ENCODE measurements at regions not wholly inside any gene's neighbourhood (a gene's known extent, or its start where the extent isn't known, plus 50 kb on each side); places are given as distances from the start of the nearest gene placed in this dataset.

GRCh38 chr5:109946610-109947009 lies 256.9 kb downstream of the MAN2A1 start:
- H3K27me3 ChIP-seq (ENCODE audit: control insufficient read depth, insufficient read depth, low read length), result peaks cover 2% of the 10 kb centered on the region
- H3K4me3 ChIP-seq (ENCODE audit: insufficient read depth, low read depth, low read length), result no peak overlapping the region
- no peak overlapping the region for H4K91ac ChIP-seq (ENCODE audit: insufficient read depth, low read depth, low read length)
- H3K4ac ChIP-seq (ENCODE audit: low read depth, low read length), result no peak overlapping the region
- H2BK15ac ChIP-seq (ENCODE audit: low read depth, low read length), result no peak overlapping the region
- no peak overlapping the region for H3K23ac ChIP-seq (ENCODE audit: low read depth, low read length)
- no peaks in the 10 kb centered on the region for H3K9me1 ChIP-seq (ENCODE audit: insufficient read depth, low read length)
- H4K8ac ChIP-seq (ENCODE audit: low read depth in 2 of 2, low read length in 2 of 2), result no peak overlapping the region
- BruUV-seq (replicated peaks), result no TSS peak
- no peaks in the 10 kb centered on the region for H4K20me1 ChIP-seq (ENCODE audit: insufficient read depth, low read length)
- H3K56ac ChIP-seq (ENCODE audit: extremely low read depth, insufficient read depth, low read length), result no peak overlapping the region
- H2BK120ac ChIP-seq (ENCODE audit: low read depth, low read length), result no peak overlapping the region
- no peak overlapping the region for H2AFZ ChIP-seq (replicated peaks; ENCODE audit: low read length, poor library complexity)
- TF ChIP-seq CHD1 (IDR thresholded peaks at IDR 0.05; ENCODE audit: low read depth, low read length) (no peak), BHLHE40 (IDR thresholded peaks at IDR 0.05; ENCODE audit: low read depth, low read length) (no peak), SMC3 (IDR thresholded peaks at IDR 0.05; ENCODE audit: low read depth, low read length) (no peak), USF2 (IDR thresholded peaks at IDR 0.05; ENCODE audit: low read depth, low read length) (no peak), RCOR1 (IDR thresholded peaks at IDR 0.05; ENCODE audit: insufficient replicate concordance, low read length) (no peak), MAFK (IDR thresholded peaks at IDR 0.05; ENCODE audit: low read depth, low read length) (no peak), CTCF (conservative IDR thresholded peaks at IDR 0.05; ENCODE audit: low read depth, low read length) (no peak), CEBPB (IDR thresholded peaks at IDR 0.05; ENCODE audit: low read depth, low read length) (no peak), POLR2A (IDR thresholded peaks at IDR 0.05; ENCODE audit: low read depth, low read length) (no peak), FOS (IDR thresholded peaks at IDR 0.05; ENCODE audit: low read depth, low read length) (no peak), MAZ (IDR thresholded peaks at IDR 0.05; ENCODE audit: borderline replicate concordance, low read depth, low read length) (no peak), RAD21 (IDR thresholded peaks at IDR 0.05; ENCODE audit: low read length) (no peak), MXI1 (IDR thresholded peaks at IDR 0.05; ENCODE audit: borderline replicate concordance, low read depth, low read length) (no peak), ELK1 (IDR thresholded peaks at IDR 0.05; ENCODE audit: borderline replicate concordance, low read depth, low read length) (no peak), NFE2L2 (IDR thresholded peaks at IDR 0.05; ENCODE audit: low read depth, low read length) (no peak), RFX5 (IDR thresholded peaks at IDR 0.05; ENCODE audit: low read depth, low read length) (no peak)
- H3K79me1 ChIP-seq (ENCODE audit: low read depth in 1 of 2, low read length in 2 of 2), result no peaks in the 10 kb centered on the region
- no peak overlapping the region for H2AK9ac ChIP-seq (replicated peaks; ENCODE audit: low read depth, low read length, poor library complexity)
- dilution Hi-C loops (cut with HindIII; ENCODE audit: low sequenced_read_pairs, unreplicated experiment), result no loop called here
- H3K18ac ChIP-seq (ENCODE audit: low read depth, low read length), result no peak overlapping the region
- H2BK5ac ChIP-seq (ENCODE audit: low read depth, low read length, poor library complexity, severe bottlenecking), result no peak overlapping the region
- H3K4me2 ChIP-seq (ENCODE audit: low read depth, low read length), result no peak overlapping the region
- no peaks in the 10 kb centered on the region for H3K36me3 ChIP-seq (ENCODE audit: control insufficient read depth, insufficient read depth, low read length)
- H2BK20ac ChIP-seq (ENCODE audit: low read depth, low read length), result no peak overlapping the region
- no peak overlapping the region for H3K14ac ChIP-seq (replicated peaks; ENCODE audit: low read depth, low read length)
- no peaks in the 10 kb centered on the region for H3K4me1 ChIP-seq (ENCODE audit: control insufficient read depth, insufficient read depth, low read length)
- POLR2A ChIA-PET (ENCODE audit: unreplicated experiment), result no interaction called here
- intact Hi-C loops (cut with micrococcal nuclease), result no loop called here
- in situ Hi-C loops (cut with MboI; ENCODE audit: low sequenced_read_pairs), result no loop called here
- no peak overlapping the region for H3K27ac ChIP-seq (ENCODE audit: insufficient read depth, low read length)
- H2AK5ac ChIP-seq (ENCODE audit: low read depth, low read length), result no peak overlapping the region
- DNase-seq (no peak), ATAC-seq (ENCODE audit: low read depth) (no peak)
- no peak overlapping the region for H4K5ac ChIP-seq (ENCODE audit: low read depth, low read length)
- CTCF ChIA-PET, result no interaction called here
- H3K9ac ChIP-seq (ENCODE audit: low read depth, low read length), result no peak overlapping the region
- H3K9me3 ChIP-seq (ENCODE audit: control insufficient read depth, insufficient read depth, low read length), result no peaks in the 10 kb centered on the region
- 67% methylated on average over 3 of the region's 4 CpGs; no CpG with 5 or more reads in 1 of the 2 experiments for WGBS, 2 experiments (ENCODE audit: extremely low coverage in 2 of 2, insufficient read length in 1 of 2)

All from IMR-90 (cell line).